IPS DF 4.7 (cell line): ENCODE measurements at regions not wholly inside any gene's neighbourhood (a gene's known extent, or its start where the extent isn't known, plus 50 kb on each side); places are given as distances from the start of the nearest gene placed in this dataset.

Experiments
- DNase-seq: peaks from one replicate; pipeline ENCODE4 v3.0.0-alpha.2; 2013; ENCODE audit warnings: low spot score; ENCODE audit errors: extremely low read depth

GRCh38 chr3:41138146-41138545 is 61.2 kb upstream of the CTNNB1 start:
- DNase-seq, result no peak

- DNase-seq, result no peak
Observed at GRCh38 chr3:41138601-41139000, 60.7 kb upstream of the CTNNB1 start.

GRCh38 chr3:41140242-41140641 is 59.1 kb upstream of the CTNNB1 start:
- no peak for DNase-seq

GRCh38 chr3:41141433-41142167 is 57.7 kb upstream of the CTNNB1 start:
- DNase-seq, result no peak

- no peak for DNase-seq
Observed at GRCh38 chr3:41143421-41144031, 55.8 kb upstream of the CTNNB1 start.

GRCh38 chr3:41144631-41145030 is 54.7 kb upstream of the CTNNB1 start:
- DNase-seq, result no peak

- no peak for DNase-seq
Observed at GRCh38 chr3:41148478-41148877, 50.8 kb upstream of the CTNNB1 start.

- no peak for DNase-seq
Observed at GRCh38 chr3:41148901-41149300, 50.4 kb upstream of the CTNNB1 start.
